ENCODE measurements at regions not wholly inside any gene's neighbourhood (a gene's known extent, or its start where the extent isn't known, plus 50 kb on each side); places are given as distances from the start of the nearest gene placed in this dataset.

DNA sequence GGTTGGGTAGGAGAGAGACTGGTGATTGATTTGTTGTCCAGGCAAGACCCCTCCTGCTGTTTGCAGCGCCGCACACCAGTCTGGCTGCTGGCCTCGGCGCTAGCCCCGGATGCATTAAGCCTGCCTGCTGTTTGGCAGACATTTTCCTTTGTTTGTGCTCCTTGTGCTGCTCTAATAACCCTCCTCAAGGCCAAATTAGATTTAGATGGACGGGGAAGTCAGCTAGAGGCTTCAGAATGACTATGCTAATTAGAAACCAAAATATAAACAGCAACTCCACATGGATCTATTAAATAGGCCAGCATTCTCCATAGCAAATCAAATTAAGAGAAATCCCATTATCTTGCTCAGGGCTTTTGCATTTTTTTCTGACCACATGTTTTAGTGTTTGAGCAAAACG, 445.2 kb downstream of the SQOR start (continued):
- TF ChIP-seq KAT7 (CRISPR knock-in tag; IDR thresholded peaks at IDR 0.05; ENCODE audit: borderline replicate concordance) (no peak), FOXK1 (CRISPR knock-in tag; IDR thresholded peaks at IDR 0.05) (no peak), ZNF416 (CRISPR knock-in tag; IDR thresholded peaks at IDR 0.05) (no peak), NR3C1 (CRISPR knock-in tag; conservative IDR thresholded peaks at IDR 0.05; ENCODE audit: low read depth) (no peak)
- TF ChIP-seq, protein P1, sequence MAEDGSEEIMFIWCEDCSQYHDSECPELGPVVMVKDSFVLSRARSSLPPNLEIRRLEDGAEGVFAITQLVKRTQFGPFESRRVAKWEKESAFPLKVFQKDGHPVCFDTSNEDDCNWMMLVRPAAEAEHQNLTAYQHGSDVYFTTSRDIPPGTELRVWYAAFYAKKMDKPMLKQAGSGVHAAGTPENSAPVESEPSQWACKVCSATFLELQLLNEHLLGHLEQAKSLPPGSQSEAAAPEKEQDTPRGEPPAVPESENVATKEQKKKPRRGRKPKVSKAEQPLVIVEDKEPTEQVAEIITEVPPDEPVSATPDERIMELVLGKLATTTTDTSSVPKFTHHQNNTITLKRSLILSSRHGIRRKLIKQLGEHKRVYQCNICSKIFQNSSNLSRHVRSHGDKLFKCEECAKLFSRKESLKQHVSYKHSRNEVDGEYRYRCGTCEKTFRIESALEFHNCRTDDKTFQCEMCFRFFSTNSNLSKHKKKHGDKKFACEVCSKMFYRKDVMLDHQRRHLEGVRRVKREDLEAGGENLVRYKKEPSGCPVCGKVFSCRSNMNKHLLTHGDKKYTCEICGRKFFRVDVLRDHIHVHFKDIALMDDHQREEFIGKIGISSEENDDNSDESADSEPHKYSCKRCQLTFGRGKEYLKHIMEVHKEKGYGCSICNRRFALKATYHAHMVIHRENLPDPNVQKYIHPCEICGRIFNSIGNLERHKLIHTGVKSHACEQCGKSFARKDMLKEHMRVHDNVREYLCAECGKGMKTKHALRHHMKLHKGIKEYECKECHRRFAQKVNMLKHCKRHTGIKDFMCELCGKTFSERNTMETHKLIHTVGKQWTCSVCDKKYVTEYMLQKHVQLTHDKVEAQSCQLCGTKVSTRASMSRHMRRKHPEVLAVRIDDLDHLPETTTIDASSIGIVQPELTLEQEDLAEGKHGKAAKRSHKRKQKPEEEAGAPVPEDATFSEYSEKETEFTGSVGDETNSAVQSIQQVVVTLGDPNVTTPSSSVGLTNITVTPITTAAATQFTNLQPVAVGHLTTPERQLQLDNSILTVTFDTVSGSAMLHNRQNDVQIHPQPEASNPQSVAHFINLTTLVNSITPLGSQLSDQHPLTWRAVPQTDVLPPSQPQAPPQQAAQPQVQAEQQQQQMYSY (CRISPR knock-in tag; IDR thresholded peaks at IDR 0.05), result no peak
- TF ChIP-seq, protein P2, sequence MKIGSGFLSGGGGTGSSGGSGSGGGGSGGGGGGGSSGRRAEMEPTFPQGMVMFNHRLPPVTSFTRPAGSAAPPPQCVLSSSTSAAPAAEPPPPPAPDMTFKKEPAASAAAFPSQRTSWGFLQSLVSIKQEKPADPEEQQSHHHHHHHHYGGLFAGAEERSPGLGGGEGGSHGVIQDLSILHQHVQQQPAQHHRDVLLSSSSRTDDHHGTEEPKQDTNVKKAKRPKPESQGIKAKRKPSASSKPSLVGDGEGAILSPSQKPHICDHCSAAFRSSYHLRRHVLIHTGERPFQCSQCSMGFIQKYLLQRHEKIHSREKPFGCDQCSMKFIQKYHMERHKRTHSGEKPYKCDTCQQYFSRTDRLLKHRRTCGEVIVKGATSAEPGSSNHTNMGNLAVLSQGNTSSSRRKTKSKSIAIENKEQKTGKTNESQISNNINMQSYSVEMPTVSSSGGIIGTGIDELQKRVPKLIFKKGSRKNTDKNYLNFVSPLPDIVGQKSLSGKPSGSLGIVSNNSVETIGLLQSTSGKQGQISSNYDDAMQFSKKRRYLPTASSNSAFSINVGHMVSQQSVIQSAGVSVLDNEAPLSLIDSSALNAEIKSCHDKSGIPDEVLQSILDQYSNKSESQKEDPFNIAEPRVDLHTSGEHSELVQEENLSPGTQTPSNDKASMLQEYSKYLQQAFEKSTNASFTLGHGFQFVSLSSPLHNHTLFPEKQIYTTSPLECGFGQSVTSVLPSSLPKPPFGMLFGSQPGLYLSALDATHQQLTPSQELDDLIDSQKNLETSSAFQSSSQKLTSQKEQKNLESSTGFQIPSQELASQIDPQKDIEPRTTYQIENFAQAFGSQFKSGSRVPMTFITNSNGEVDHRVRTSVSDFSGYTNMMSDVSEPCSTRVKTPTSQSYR (CRISPR knock-in tag; IDR thresholded peaks at IDR 0.05), result no peak

DNA sequence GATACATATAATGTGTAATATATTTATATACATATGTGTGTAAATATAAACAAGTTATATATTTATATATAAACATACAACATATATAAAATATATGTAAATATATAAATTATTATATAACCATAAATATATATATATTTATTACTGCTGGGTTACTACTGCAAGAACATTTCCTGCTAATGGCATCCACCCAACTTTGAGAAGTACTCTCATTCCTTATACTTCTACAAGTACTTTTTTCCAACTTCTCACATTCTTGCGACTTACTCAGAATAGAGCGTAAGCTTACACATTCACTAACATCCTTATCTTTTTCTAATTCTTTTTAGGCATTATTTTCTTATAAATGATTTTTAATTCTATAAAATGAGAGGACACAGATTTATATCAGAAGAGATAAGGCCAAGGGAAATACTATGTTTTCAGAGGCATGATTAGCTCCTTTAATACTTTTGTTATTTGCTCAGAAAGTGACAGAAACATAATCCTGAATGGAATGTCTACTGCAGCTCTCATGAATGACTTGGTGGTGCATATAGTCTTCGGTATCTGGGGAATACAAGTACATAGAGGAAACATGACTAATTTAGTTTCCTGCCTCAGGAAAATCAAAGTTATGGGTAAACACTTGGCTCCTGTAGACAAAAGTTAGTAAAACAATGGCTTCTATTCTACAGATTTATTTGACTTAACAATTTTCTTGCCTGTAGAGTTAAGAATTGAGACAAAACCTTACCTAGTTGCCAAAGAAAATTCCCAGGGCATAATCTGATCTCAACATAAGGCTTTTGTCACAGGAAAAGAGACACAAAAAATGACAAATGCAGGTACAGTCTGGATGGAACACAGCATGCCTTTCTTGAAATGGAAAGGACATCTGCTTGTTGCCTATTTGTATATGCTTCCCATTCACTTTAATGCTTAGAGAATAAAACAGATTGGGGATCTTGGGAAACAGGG, 453.9 kb downstream of the SQOR start:
- H3K4me1 Mint-ChIP-seq, result peaks cover 9% of the 10 kb centered on the region
- H3K36me3 Mint-ChIP-seq, result peaks cover 10% of the 10 kb centered on the region
- CTCF ChIA-PET, result interaction anchor here (1.5 kb wide), 1 partner anchor 299 kb away, joined by 3 read pairs; no protein-coding TSS in a partner anchor
- POLR2A ChIA-PET, result interaction anchor here (0.5 kb wide), 1 partner anchor 80 kb away, joined by 5 read pairs; no protein-coding TSS in a partner anchor
- ATAC-seq (no peak), DNase-seq (ENCODE audit: low spot score) (no peak)
- no peaks in the 10 kb centered on the region; the same call in 1 of the 2 replicates for H3K27me3 Mint-ChIP-seq (ENCODE audit: low read depth)
- H3K27ac Mint-ChIP-seq, result no peak overlapping the region
- peaks cover 15% of the 10 kb centered on the region for H3K9me3 Mint-ChIP-seq
- no peak overlapping the region for H3K4me3 Mint-ChIP-seq
- TF ChIP-seq, protein P3, sequence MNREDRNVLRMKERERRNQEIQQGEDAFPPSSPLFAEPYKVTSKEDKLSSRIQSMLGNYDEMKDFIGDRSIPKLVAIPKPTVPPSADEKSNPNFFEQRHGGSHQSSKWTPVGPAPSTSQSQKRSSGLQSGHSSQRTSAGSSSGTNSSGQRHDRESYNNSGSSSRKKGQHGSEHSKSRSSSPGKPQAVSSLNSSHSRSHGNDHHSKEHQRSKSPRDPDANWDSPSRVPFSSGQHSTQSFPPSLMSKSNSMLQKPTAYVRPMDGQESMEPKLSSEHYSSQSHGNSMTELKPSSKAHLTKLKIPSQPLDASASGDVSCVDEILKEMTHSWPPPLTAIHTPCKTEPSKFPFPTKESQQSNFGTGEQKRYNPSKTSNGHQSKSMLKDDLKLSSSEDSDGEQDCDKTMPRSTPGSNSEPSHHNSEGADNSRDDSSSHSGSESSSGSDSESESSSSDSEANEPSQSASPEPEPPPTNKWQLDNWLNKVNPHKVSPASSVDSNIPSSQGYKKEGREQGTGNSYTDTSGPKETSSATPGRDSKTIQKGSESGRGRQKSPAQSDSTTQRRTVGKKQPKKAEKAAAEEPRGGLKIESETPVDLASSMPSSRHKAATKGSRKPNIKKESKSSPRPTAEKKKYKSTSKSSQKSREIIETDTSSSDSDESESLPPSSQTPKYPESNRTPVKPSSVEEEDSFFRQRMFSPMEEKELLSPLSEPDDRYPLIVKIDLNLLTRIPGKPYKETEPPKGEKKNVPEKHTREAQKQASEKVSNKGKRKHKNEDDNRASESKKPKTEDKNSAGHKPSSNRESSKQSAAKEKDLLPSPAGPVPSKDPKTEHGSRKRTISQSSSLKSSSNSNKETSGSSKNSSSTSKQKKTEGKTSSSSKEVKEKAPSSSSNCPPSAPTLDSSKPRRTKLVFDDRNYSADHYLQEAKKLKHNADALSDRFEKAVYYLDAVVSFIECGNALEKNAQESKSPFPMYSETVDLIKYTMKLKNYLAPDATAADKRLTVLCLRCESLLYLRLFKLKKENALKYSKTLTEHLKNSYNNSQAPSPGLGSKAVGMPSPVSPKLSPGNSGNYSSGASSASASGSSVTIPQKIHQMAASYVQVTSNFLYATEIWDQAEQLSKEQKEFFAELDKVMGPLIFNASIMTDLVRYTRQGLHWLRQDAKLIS (CRISPR knock-in tag; IDR thresholded peaks at IDR 0.05; ENCODE audit: borderline replicate concordance), result no peak
- TF ChIP-seq ZNF423 (CRISPR knock-in tag; IDR thresholded peaks at IDR 0.05) (no peak), ZNF263 (CRISPR knock-in tag; IDR thresholded peaks at IDR 0.05; ENCODE audit: low read depth) (no peak), ATF1 (CRISPR knock-in tag; IDR thresholded peaks at IDR 0.05) (no peak)
- TF ChIP-seq, protein P4, sequence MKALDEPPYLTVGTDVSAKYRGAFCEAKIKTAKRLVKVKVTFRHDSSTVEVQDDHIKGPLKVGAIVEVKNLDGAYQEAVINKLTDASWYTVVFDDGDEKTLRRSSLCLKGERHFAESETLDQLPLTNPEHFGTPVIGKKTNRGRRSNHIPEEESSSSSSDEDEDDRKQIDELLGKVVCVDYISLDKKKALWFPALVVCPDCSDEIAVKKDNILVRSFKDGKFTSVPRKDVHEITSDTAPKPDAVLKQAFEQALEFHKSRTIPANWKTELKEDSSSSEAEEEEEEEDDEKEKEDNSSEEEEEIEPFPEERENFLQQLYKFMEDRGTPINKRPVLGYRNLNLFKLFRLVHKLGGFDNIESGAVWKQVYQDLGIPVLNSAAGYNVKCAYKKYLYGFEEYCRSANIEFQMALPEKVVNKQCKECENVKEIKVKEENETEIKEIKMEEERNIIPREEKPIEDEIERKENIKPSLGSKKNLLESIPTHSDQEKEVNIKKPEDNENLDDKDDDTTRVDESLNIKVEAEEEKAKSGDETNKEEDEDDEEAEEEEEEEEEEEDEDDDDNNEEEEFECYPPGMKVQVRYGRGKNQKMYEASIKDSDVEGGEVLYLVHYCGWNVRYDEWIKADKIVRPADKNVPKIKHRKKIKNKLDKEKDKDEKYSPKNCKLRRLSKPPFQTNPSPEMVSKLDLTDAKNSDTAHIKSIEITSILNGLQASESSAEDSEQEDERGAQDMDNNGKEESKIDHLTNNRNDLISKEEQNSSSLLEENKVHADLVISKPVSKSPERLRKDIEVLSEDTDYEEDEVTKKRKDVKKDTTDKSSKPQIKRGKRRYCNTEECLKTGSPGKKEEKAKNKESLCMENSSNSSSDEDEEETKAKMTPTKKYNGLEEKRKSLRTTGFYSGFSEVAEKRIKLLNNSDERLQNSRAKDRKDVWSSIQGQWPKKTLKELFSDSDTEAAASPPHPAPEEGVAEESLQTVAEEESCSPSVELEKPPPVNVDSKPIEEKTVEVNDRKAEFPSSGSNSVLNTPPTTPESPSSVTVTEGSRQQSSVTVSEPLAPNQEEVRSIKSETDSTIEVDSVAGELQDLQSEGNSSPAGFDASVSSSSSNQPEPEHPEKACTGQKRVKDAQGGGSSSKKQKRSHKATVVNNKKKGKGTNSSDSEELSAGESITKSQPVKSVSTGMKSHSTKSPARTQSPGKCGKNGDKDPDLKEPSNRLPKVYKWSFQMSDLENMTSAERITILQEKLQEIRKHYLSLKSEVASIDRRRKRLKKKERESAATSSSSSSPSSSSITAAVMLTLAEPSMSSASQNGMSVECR (CRISPR knock-in tag; IDR thresholded peaks at IDR 0.05; ENCODE audit: borderline replicate concordance), result no peak
- TF ChIP-seq, protein P5, sequence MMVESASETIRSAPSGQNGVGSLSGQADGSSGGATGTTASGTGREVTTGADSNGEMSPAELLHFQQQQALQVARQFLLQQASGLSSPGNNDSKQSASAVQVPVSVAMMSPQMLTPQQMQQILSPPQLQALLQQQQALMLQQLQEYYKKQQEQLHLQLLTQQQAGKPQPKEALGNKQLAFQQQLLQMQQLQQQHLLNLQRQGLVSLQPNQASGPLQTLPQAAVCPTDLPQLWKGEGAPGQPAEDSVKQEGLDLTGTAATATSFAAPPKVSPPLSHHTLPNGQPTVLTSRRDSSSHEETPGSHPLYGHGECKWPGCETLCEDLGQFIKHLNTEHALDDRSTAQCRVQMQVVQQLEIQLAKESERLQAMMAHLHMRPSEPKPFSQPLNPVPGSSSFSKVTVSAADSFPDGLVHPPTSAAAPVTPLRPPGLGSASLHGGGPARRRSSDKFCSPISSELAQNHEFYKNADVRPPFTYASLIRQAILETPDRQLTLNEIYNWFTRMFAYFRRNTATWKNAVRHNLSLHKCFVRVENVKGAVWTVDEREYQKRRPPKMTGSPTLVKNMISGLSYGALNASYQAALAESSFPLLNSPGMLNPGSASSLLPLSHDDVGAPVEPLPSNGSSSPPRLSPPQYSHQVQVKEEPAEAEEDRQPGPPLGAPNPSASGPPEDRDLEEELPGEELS (CRISPR knock-in tag; IDR thresholded peaks at IDR 0.05), result no peak
- TF ChIP-seq, protein P6, sequence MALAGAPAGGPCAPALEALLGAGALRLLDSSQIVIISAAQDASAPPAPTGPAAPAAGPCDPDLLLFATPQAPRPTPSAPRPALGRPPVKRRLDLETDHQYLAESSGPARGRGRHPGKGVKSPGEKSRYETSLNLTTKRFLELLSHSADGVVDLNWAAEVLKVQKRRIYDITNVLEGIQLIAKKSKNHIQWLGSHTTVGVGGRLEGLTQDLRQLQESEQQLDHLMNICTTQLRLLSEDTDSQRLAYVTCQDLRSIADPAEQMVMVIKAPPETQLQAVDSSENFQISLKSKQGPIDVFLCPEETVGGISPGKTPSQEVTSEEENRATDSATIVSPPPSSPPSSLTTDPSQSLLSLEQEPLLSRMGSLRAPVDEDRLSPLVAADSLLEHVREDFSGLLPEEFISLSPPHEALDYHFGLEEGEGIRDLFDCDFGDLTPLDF (CRISPR knock-in tag; IDR thresholded peaks at IDR 0.05), result no peak
- TF ChIP-seq, protein P7, sequence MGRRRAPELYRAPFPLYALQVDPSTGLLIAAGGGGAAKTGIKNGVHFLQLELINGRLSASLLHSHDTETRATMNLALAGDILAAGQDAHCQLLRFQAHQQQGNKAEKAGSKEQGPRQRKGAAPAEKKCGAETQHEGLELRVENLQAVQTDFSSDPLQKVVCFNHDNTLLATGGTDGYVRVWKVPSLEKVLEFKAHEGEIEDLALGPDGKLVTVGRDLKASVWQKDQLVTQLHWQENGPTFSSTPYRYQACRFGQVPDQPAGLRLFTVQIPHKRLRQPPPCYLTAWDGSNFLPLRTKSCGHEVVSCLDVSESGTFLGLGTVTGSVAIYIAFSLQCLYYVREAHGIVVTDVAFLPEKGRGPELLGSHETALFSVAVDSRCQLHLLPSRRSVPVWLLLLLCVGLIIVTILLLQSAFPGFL (CRISPR knock-in tag; IDR thresholded peaks at IDR 0.05; ENCODE audit: borderline replicate concordance), result no peak

Measured in WTC11 (cell line).